ENCODE measurements at regions not wholly inside any gene's neighbourhood (a gene's known extent, or its start where the extent isn't known, plus 50 kb on each side); places are given as distances from the start of the nearest gene placed in this dataset.
A peak's percentile ranks its signal among the peaks of the same experiment; 100 is the strongest.

- no peak for DNase-seq (ENCODE audit: low spot score)
- H2AFZ ChIP-seq, result no peak overlapping the region
- 72% methylated on average over 7 of the region's 7 CpGs for WGBS (ENCODE audit: low lambda C conversion rate, missing lambda C conversion rate)
- TF ChIP-seq CTCF (IDR thresholded peaks at IDR 0.05; ENCODE audit: poor library complexity), result no peak
- TF ChIP-seq EZH2phosphoT487 (IDR thresholded peaks at IDR 0.05; ENCODE audit: low read depth, severe bottlenecking, unreplicated experiment), result no peak
- no peak for TF ChIP-seq EZH2 (IDR thresholded peaks at IDR 0.05; ENCODE audit: borderline replicate concordance)
- no peak overlapping the region for H3K27ac ChIP-seq
- H3K36me3 ChIP-seq (replicated peaks; ENCODE audit: insufficient read depth, low read depth), result no peaks in the 10 kb centered on the region
- no peak overlapping the region for H3K4me3 ChIP-seq
- no peaks in the 10 kb centered on the region for H3K27me3 ChIP-seq
- H3K9me2 ChIP-seq (replicated peaks; ENCODE audit: insufficient read depth), result no peaks in the 10 kb centered on the region
- no peaks in the 10 kb centered on the region for H3K4me1 ChIP-seq (ENCODE audit: insufficient read depth)
- H3K9me3 ChIP-seq (ENCODE audit: low read depth), result no peaks in the 10 kb centered on the region
- H3K4me2 ChIP-seq, result no peak overlapping the region
- no peaks in the 10 kb centered on the region for H4K20me1 ChIP-seq (ENCODE audit: insufficient read depth, poor library complexity, severe bottlenecking)
- no peaks in the 10 kb centered on the region for H3K79me2 ChIP-seq
Measured at GRCh38 chr2:129252781-129253460, 726.5 kb upstream of the RAB6C start.

- Histone ChIP-seq H3K36me3 (replicated peaks; ENCODE audit: insufficient read depth, low read depth) (no peaks in the 10 kb centered on the region), H3K9me3 (ENCODE audit: low read depth) (no peaks in the 10 kb centered on the region), H3K4me3 (no peak overlapping the region), H3K4me1 (ENCODE audit: insufficient read depth) (no peaks in the 10 kb centered on the region), H2AFZ (no peak overlapping the region), H4K20me1 (ENCODE audit: insufficient read depth, poor library complexity, severe bottlenecking) (no peaks in the 10 kb centered on the region), H3K27ac (no peak overlapping the region), H3K79me2 (no peaks in the 10 kb centered on the region), H3K27me3 (no peaks in the 10 kb centered on the region), H3K9me2 (replicated peaks; ENCODE audit: insufficient read depth) (no peaks in the 10 kb centered on the region), H3K4me2 (no peak overlapping the region)
- 37% methylated on average over 5 of the region's 5 CpGs for WGBS (ENCODE audit: low lambda C conversion rate, missing lambda C conversion rate)
- TF ChIP-seq EZH2phosphoT487 (IDR thresholded peaks at IDR 0.05; ENCODE audit: low read depth, severe bottlenecking, unreplicated experiment), result no peak
- peak; percentile 37 for TF ChIP-seq CTCF (IDR thresholded peaks at IDR 0.05; ENCODE audit: poor library complexity)
- DNase-seq (ENCODE audit: low spot score), result peak; percentile 45
Measured at GRCh38 chr2:129253461-129253812, 726.0 kb upstream of the RAB6C start.

GRCh38 chr2:129254718-129255117 lies 724.7 kb upstream of the RAB6C start:
- Histone ChIP-seq H3K79me2 (no peaks in the 10 kb centered on the region), H3K4me3 (no peak overlapping the region), H4K20me1 (ENCODE audit: insufficient read depth, poor library complexity, severe bottlenecking) (no peaks in the 10 kb centered on the region), H3K4me1 (ENCODE audit: insufficient read depth) (no peaks in the 10 kb centered on the region), H3K36me3 (replicated peaks; ENCODE audit: insufficient read depth, low read depth) (no peaks in the 10 kb centered on the region), H2AFZ (no peak overlapping the region), H3K27ac (no peak overlapping the region), H3K9me2 (replicated peaks; ENCODE audit: insufficient read depth) (no peaks in the 10 kb centered on the region), H3K4me2 (no peak overlapping the region), H3K27me3 (no peaks in the 10 kb centered on the region), H3K9me3 (ENCODE audit: low read depth) (no peaks in the 10 kb centered on the region)
- TF ChIP-seq EZH2 (IDR thresholded peaks at IDR 0.05; ENCODE audit: borderline replicate concordance) (no peak), CTCF (IDR thresholded peaks at IDR 0.05; ENCODE audit: poor library complexity) (no peak), EZH2phosphoT487 (IDR thresholded peaks at IDR 0.05; ENCODE audit: low read depth, severe bottlenecking, unreplicated experiment) (no peak)
- WGBS (ENCODE audit: low lambda C conversion rate, missing lambda C conversion rate), result 100% methylated on average over 3 of the region's 5 CpGs
- no peak for DNase-seq (ENCODE audit: low spot score)
